HEK293 (cell line): ENCODE measurements at regions not wholly inside any gene's neighbourhood (a gene's known extent, or its start where the extent isn't known, plus 50 kb on each side); places are given as distances from the start of the nearest gene placed in this dataset.

Experiments
- CTCF ChIA-PET: fragments of 350-600 bp; formaldehyde crosslinking; extraction: SDS; loops from one replicate; lab custom pipeline; 2021; ENCODE audit warnings: antibody characterized with exemption; lab: Yijun Ruan, JAX
- POLR2A ChIA-PET: fragments of 300-600 bp; formaldehyde crosslinking; extraction: SDS; loops from one replicate; lab custom pipeline; 2020; ENCODE audit warnings: antibody characterized with exemption, inconsistent platforms; lab: Yijun Ruan, JAX
- H3K27ac ChIP-seq: fragments of 200-500 bp; sonication (Bioruptor generic); 2 replicates; pipeline ENCODE4 v1.5.1; 2014; ENCODE audit warnings: low read depth, low read length, control low read depth, inconsistent platforms; ENCODE audit errors: extremely low read depth
- H3K36me3 ChIP-seq, 2 experiments: fragments of 200-500 bp in 1 of 2; sonication (Bioruptor generic) in 1 of 2; 1 replicate in 1 of 2; 2 replicates in 1 of 2; pipeline ENCODE4 v1.5.1; 2014 to 2017; ENCODE audit warnings: inconsistent platforms in 2 of 2, low read length in 2 of 2; ENCODE audit not compliant: control insufficient read depth in 2 of 2, insufficient read depth in 1 of 2
- H3K4me1 ChIP-seq: fragments of 200-500 bp; sonication (Bioruptor generic); 2 replicates; pipeline ENCODE4 v1.5.1; 2014; ENCODE audit warnings: mild to moderate bottlenecking, low read length, inconsistent platforms; ENCODE audit not compliant: control insufficient read depth, insufficient read depth
- H3K4me3 ChIP-seq: 2 replicates; pipeline ENCODE4 v1.5.1; 2011; ENCODE audit warnings: low read depth, mild to moderate bottlenecking, control low read depth, low read length, moderate library complexity
- H3K9me3 ChIP-seq: fragments of 200-500 bp; sonication (Bioruptor generic); 2 replicates; pipeline ENCODE4 v1.5.1; 2014; ENCODE audit warnings: low read depth, low read length, inconsistent platforms; ENCODE audit not compliant: control insufficient read depth, insufficient read depth
- HOXA7 ChIP-seq: sonication (generic); formaldehyde crosslinking; IDR thresholded peaks from 2 replicates; pipeline ENCODE4 v1.8.1; 2022; ENCODE audit warnings: missing genetic modification reagents, borderline replicate concordance
- MEIS1 ChIP-seq: sonication (generic); formaldehyde crosslinking; IDR thresholded peaks from 2 replicates; pipeline ENCODE4 v1.8.1; 2022; ENCODE audit warnings: missing genetic modification reagents, mild to moderate bottlenecking, borderline replicate concordance
- OSR2 ChIP-seq: fragments of 450-650 bp; formaldehyde crosslinking; IDR thresholded peaks from 2 replicates; pipeline ENCODE4 v1.5.1; 2016; ENCODE audit warnings: missing biosample characterization, missing genetic modification characterization
- SCRT2 ChIP-seq: fragments of 450-650 bp; formaldehyde crosslinking; IDR thresholded peaks from 2 replicates; pipeline ENCODE4 v1.5.1; 2016; ENCODE audit warnings: missing biosample characterization, missing genetic modification characterization
- ZEB2 ChIP-seq: fragments of 450-650 bp; formaldehyde crosslinking; IDR thresholded peaks from 2 replicates; pipeline ENCODE4 v1.5.1; 2016; ENCODE audit warnings: missing biosample characterization, missing genetic modification characterization
- ZNF112 ChIP-seq: fragments of 450-650 bp; formaldehyde crosslinking; IDR thresholded peaks from 2 replicates; pipeline ENCODE4 v1.5.0; 2017; ENCODE audit warnings: missing biosample characterization, missing genetic modification characterization
- ZNF114 ChIP-seq: fragments of 450-650 bp; formaldehyde crosslinking; IDR thresholded peaks from 2 replicates; pipeline ENCODE4 v1.5.0; 2017; ENCODE audit warnings: missing biosample characterization, missing genetic modification characterization
- ZNF16 ChIP-seq: fragments of 450-650 bp; formaldehyde crosslinking; IDR thresholded peaks from 2 replicates; pipeline ENCODE4 v1.5.1; 2016; ENCODE audit warnings: low read depth, missing biosample characterization, missing genetic modification characterization
- ZNF19 ChIP-seq: fragments of 450-650 bp; formaldehyde crosslinking; IDR thresholded peaks from 2 replicates; pipeline ENCODE4; 2016; ENCODE audit warnings: missing biosample characterization, missing genetic modification characterization, low read depth
- ZNF292 ChIP-seq: fragments of 450-650 bp; formaldehyde crosslinking; IDR thresholded peaks from 2 replicates; pipeline ENCODE4 v1.5.1; 2016; ENCODE audit warnings: low read depth, missing biosample characterization, missing genetic modification characterization, borderline replicate concordance
- ZNF302 ChIP-seq: fragments of 450-650 bp; formaldehyde crosslinking; IDR thresholded peaks from 2 replicates; pipeline ENCODE4 v1.5.1; 2016; ENCODE audit warnings: missing biosample characterization, missing genetic modification characterization, low read depth
- ZNF501 ChIP-seq: fragments of 450-650 bp; formaldehyde crosslinking; IDR thresholded peaks from 2 replicates; pipeline ENCODE4 v1.5.1; 2016; ENCODE audit warnings: missing biosample characterization, missing genetic modification characterization
- ZNF510 ChIP-seq: fragments of 450-650 bp; formaldehyde crosslinking; IDR thresholded peaks from 2 replicates; pipeline ENCODE4 v1.5.1; 2018; ENCODE audit warnings: mild to moderate bottlenecking, missing genetic modification characterization, missing biosample characterization; ENCODE audit not compliant: insufficient replicate concordance
- ZNF548 ChIP-seq: fragments of 450-650 bp; formaldehyde crosslinking; IDR thresholded peaks from 2 replicates; pipeline ENCODE4 v1.5.1; 2016; ENCODE audit warnings: missing biosample characterization, missing genetic modification characterization
- ZNF585B ChIP-seq: fragments of 450-650 bp; formaldehyde crosslinking; IDR thresholded peaks from 2 replicates; pipeline ENCODE4 v1.5.1; 2016; ENCODE audit warnings: missing biosample characterization, missing genetic modification characterization
- ZNF660 ChIP-seq: fragments of 450-650 bp; IDR thresholded peaks from 2 replicates; pipeline ENCODE4 v1.5.1; 2018; ENCODE audit warnings: missing biosample characterization, mild to moderate bottlenecking, missing genetic modification characterization
- ZNF670 ChIP-seq: fragments of 450-650 bp; formaldehyde crosslinking; IDR thresholded peaks from 2 replicates; pipeline ENCODE4 v1.5.1; 2016; ENCODE audit warnings: missing biosample characterization, missing genetic modification characterization, low read depth
- ZNF76 ChIP-seq: fragments of 450-650 bp; formaldehyde crosslinking; IDR thresholded peaks from 2 replicates; pipeline ENCODE4; 2016; ENCODE audit warnings: low read depth, missing biosample characterization, missing genetic modification characterization, borderline replicate concordance
- ZNF768 ChIP-seq: fragments of 450-650 bp; formaldehyde crosslinking; IDR thresholded peaks from 2 replicates; pipeline ENCODE4 v1.5.1; 2018; ENCODE audit warnings: missing biosample characterization, mild to moderate bottlenecking, missing genetic modification characterization
- ZNF785 ChIP-seq: fragments of 450-650 bp; formaldehyde crosslinking; IDR thresholded peaks from 2 replicates; pipeline ENCODE4 v1.5.1; 2016; ENCODE audit warnings: missing biosample characterization, missing genetic modification characterization
- ZNF837 ChIP-seq: fragments of 450-650 bp; formaldehyde crosslinking; IDR thresholded peaks from 2 replicates; pipeline ENCODE4 v1.5.1; 2016; ENCODE audit warnings: missing biosample characterization, missing genetic modification characterization
- TF ChIP-seq, protein P1 (sequence below): fragments of 450-650 bp; formaldehyde crosslinking; IDR thresholded peaks from 2 replicates; pipeline ENCODE4 v1.5.1; 2016; ENCODE audit warnings: missing biosample characterization, missing genetic modification characterization
- TF ChIP-seq, protein P2 (sequence below): fragments of 450-650 bp; formaldehyde crosslinking; IDR thresholded peaks from 2 replicates; pipeline ENCODE4 v1.5.1; 2016; ENCODE audit warnings: missing biosample characterization, missing genetic modification characterization
- TF ChIP-seq, protein P3 (sequence below): fragments of 450-650 bp; formaldehyde crosslinking; IDR thresholded peaks from 2 replicates; pipeline ENCODE4 v1.5.1; 2016; ENCODE audit warnings: missing biosample characterization, missing genetic modification characterization
- TF ChIP-seq, protein P4 (sequence below): fragments of 450-650 bp; formaldehyde crosslinking; IDR thresholded peaks from 2 replicates; pipeline ENCODE4 v1.5.1; 2016; ENCODE audit warnings: missing biosample characterization, missing genetic modification characterization

DNA sequence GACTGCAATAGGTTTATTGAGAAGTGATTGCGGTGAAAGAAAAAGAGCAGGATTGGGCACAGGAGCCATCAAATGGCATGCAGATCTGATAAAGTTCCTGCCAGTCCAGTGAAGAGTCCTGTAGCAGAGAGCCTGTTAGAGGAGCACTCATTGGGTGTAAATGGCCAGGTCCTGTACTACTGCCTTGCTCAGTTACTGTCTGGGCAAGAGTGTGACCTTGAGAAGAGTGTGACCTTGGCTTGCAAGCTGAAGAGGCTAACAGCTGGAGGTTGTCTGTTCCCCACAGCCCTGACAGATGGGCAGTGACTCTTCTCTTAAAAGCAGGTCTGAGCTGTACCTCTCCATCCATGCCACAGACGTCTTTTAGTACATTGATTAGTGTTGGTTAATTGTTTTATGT, 148.6 kb upstream of the SLC38A2 start:
- H3K4me3 ChIP-seq = no peak overlapping the region
- no peak overlapping the region for H3K27ac ChIP-seq
- no peaks in the 10 kb centered on the region for H3K4me1 ChIP-seq
- H3K9me3 ChIP-seq = no peaks in the 10 kb centered on the region
- POLR2A ChIA-PET = no interaction called here
- H3K36me3 ChIP-seq = no peaks in the 10 kb centered on the region
- TF ChIP-seq ZNF19 (tag by site-specific recombination) = no peak
- no peak for TF ChIP-seq ZNF837 (tag by site-specific recombination)
- TF ChIP-seq, protein P1, sequence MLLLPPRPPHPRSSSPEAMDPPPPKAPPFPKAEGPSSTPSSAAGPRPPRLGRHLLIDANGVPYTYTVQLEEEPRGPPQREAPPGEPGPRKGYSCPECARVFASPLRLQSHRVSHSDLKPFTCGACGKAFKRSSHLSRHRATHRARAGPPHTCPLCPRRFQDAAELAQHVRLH = no peak
- no peak for TF ChIP-seq HOXA7
- no peak for TF ChIP-seq ZNF302 (tag by site-specific recombination)
- TF ChIP-seq, protein P2, sequence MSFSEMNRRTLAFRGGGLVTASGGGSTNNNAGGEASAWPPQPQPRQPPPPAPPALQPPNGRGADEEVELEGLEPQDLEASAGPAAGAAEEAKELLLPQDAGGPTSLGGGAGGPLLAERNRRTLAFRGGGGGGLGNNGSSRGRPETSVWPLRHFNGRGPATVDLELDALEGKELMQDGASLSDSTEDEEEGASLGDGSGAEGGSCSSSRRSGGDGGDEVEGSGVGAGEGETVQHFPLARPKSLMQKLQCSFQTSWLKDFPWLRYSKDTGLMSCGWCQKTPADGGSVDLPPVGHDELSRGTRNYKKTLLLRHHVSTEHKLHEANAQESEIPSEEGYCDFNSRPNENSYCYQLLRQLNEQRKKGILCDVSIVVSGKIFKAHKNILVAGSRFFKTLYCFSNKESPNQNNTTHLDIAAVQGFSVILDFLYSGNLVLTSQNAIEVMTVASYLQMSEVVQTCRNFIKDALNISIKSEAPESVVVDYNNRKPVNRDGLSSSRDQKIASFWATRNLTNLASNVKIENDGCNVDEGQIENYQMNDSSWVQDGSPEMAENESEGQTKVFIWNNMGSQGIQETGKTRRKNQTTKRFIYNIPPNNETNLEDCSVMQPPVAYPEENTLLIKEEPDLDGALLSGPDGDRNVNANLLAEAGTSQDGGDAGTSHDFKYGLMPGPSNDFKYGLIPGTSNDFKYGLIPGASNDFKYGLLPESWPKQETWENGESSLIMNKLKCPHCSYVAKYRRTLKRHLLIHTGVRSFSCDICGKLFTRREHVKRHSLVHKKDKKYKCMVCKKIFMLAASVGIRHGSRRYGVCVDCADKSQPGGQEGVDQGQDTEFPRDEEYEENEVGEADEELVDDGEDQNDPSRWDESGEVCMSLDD (tag by site-specific recombination) = no peak
- no peak for TF ChIP-seq ZNF585B (tag by site-specific recombination)
- no peak for TF ChIP-seq SCRT2
- no peak for TF ChIP-seq ZNF114 (tag by site-specific recombination)
- TF ChIP-seq ZEB2 (tag by site-specific recombination) = no peak
- TF ChIP-seq OSR2 (tag by site-specific recombination) = no peak
- no peak for TF ChIP-seq ZNF112 (tag by site-specific recombination)
- TF ChIP-seq, protein P3, sequence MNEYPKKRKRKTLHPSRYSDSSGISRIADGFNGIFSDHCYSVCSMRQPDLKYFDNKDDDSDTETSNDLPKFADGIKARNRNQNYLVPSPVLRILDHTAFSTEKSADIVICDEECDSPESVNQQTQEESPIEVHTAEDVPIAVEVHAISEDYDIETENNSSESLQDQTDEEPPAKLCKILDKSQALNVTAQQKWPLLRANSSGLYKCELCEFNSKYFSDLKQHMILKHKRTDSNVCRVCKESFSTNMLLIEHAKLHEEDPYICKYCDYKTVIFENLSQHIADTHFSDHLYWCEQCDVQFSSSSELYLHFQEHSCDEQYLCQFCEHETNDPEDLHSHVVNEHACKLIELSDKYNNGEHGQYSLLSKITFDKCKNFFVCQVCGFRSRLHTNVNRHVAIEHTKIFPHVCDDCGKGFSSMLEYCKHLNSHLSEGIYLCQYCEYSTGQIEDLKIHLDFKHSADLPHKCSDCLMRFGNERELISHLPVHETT (tag by site-specific recombination) = no peak
- TF ChIP-seq ZNF660 (tag by site-specific recombination) = no peak
- no peak for TF ChIP-seq ZNF76 (tag by site-specific recombination)
- TF ChIP-seq ZNF670 (tag by site-specific recombination) = no peak
- TF ChIP-seq ZNF292 (tag by site-specific recombination) = no peak
- no peak for TF ChIP-seq MEIS1 (CRISPR knock-in tag)
- no peak for TF ChIP-seq ZNF16
- TF ChIP-seq, all 188 proteins: peak for 0
- CTCF ChIA-PET = interaction anchor here (1.0 kb wide), 1 partner anchor 14 kb away, joined by 3 read pairs; no protein-coding TSS in a partner anchor

DNA sequence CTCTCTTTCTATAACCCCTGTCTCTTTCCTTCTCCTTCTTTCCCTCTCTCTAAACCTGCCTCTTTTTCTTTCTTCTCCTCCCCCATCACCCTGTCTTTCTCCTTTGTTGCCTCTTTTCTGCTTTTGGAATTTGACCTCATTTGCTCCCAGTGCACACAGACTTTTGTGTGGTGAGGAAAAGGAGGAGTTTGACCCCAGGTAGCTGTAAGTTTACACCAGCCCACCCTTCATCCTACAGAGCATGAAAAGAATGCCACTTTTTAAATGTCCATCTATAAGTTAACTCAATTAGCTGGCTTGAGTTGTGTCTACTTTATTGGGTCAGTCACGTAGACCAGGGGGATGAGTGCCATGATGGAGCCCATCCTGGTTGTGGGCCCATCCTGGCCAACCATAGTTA, 146.8 kb upstream of the SLC38A2 start:
- no peaks in the 10 kb centered on the region for H3K36me3 ChIP-seq
- TF ChIP-seq, protein P4, sequence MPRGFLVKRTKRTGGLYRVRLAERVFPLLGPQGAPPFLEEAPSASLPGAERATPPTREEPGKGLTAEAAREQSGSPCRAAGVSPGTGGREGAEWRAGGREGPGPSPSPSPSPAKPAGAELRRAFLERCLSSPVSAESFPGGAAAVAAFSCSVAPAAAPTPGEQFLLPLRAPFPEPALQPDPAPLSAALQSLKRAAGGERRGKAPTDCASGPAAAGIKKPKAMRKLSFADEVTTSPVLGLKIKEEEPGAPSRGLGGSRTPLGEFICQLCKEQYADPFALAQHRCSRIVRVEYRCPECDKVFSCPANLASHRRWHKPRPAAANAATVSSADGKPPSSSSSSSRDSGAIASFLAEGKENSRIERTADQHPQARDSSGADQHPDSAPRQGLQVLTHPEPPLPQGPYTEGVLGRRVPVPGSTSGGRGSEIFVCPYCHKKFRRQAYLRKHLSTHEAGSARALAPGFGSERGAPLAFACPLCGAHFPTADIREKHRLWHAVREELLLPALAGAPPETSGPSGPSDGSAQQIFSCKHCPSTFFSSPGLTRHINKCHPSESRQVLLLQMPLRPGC (tag by site-specific recombination) = no peak
- TF ChIP-seq ZNF768 (tag by site-specific recombination) (no peak), ZNF785 (tag by site-specific recombination) (no peak), ZNF16 (no peak), ZNF510 (tag by site-specific recombination) (no peak), ZNF501 (tag by site-specific recombination) (no peak), ZNF548 (tag by site-specific recombination) (no peak)
- TF ChIP-seq, all 188 proteins: peak for 0
- CTCF ChIA-PET = no interaction called here
- no peaks in the 10 kb centered on the region for H3K4me1 ChIP-seq
- no peaks in the 10 kb centered on the region for H3K9me3 ChIP-seq
- no peak overlapping the region for H3K4me3 ChIP-seq
- POLR2A ChIA-PET = no interaction called here
- H3K27ac ChIP-seq = no peak overlapping the region
